ENCODE measurements at regions not wholly inside any gene's neighbourhood (a gene's known extent, or its start where the extent isn't known, plus 50 kb on each side); places are given as distances from the start of the nearest gene placed in this dataset.
"Not testable (repeated sequence)": the region's sequence is repeated elsewhere in the genome, so short reads cannot be mapped to it uniquely, and the experiment has no call there.

DNA sequence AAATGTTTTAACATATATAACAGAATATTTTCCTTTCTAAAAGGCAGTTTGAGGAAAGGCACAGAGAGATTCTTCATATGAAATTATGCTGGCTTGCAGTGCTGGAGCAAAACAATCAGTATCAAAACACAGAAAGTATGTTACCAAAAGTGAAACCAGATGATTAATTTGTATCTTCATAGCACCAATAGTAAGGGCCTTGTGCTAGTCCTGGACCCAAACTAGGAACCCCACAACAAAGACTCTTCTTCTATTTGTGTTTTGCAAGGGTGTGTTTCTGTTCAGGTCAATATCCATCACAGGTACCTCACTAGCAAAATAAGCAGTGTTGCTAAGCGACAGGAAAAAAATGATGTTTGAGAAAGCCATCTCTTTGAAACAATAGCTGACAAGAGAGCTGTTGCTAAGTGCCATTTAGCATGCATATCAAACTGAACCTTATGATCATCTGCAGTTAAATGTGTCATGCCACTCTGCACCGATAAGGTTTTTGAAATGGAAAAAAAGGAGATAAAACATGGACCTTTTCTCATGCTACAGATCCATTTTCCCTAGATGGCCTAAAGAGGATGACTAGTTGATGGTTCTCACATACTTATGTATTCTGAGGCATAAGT lies 196.2 kb upstream of the ALG10 start:
- no peak for DNase-seq (ENCODE audit: low spot score)

DNA sequence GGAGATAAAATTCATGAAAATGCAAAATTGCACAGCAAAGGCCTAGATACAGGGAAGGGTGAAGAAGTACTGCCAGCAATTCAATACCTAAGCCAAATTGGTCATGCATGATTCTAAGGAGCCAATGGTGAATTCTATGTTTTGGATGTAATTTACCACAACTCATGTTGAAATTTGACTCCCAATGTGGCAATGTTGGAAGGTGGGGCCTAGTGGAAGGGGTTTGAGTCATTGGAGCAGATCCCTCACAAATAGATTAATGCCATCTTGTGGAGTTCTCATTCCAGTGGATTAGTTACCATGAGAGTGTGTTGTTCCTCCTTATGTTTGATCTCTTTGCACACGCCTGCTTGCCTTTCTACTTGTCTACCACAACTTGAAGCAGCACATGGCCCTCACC lies 194.0 kb upstream of the ALG10 start:
- DNase-seq (ENCODE audit: low spot score): no peak

DNA sequence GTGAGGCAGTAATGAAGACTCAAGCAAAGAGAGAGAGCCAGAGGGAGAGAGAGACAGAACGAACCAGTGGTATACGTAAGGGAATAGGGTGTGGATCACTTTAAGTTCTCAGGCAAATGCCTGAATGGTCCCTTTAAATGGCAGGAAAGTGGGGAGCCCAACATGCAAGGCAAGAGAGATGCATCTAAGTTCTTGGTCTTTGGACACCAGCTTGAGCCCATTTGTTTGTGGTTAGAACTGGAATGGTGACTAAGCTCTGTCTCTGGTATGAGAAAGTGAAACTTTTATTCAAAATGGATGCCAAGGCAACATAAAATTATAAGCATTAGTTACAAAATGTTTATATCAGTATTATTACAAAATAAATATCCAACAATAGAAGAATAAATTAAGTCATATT lies 192.2 kb upstream of the ALG10 start:
- no peak for DNase-seq (ENCODE audit: low spot score)

DNA sequence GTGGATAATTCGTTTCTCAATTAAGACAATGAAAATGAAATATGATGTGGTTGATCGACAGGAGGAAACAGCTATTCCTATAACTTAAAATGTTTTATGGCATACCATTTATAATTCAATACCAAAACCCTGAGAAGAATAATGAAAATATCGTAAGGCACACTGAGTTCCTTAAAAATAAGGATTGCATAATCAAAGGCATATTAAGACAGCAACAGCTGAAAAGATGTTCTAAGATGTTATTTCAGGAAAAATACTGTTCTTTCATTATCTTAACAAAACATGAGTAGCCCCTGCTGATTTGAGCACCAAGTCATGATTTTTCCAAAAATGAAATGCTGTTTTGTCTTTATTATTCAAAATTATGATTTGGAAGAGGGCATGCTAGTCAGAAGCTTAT lies 189.4 kb upstream of the ALG10 start:
- no peak for DNase-seq (ENCODE audit: low spot score)

DNA sequence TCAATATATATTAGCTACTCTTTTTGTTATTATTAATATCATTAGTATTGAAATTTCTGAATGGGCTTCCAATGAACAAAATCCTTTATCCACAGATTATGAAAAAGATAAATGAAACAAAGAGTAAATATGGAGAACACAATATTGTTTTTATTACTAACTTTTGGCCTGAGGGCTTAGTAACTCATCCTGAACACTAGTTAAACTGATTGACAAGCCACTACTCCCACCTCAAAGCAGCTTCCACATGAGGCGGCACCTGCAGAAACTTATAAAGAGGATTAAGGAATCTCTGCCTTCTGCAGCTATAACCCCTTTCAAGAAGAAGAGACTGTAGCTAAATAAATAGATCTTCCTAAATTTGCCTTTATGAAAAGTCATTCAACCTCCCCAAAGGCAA lies 187.6 kb upstream of the ALG10 start:
- no peak for DNase-seq (ENCODE audit: low spot score)

DNA sequence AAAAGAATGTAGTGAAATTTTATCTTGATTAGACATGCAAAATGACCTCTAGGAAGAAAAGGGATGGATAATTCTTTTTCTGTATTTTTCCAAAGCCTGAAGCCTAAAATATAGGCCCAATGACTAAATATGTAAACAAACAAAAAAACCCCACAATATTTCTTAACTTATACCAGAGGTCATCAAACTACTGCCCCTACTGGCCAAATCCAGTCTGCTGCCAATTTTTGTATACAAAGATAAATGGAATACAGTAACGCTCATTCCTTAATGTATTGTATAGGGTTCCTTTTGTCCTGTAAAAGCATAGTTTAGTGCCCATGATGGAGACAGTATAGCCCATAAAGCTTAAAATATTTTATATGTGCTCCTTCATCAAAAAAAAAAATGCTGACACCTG lies 145.7 kb upstream of the ALG10 start:
- DNase-seq (ENCODE audit: low spot score): no peak

DNA sequence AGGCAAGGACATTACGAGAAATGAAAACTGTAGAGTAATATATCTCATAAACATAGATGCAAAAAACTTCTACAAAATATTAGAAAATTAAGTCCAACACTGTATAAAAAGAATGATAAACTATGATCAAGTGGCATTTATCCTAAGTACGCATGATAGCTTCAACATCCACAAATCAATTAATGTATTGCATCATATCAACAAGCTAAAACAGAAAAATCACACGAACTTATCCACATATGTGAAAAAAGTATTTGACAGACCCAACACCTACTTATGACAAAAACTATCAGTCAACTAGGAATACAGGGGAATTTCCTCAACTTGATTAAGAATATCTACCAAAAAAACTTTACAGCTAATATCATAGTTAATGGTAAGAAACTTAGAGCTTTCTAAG lies 129.9 kb upstream of the ALG10 start:
- no peak for DNase-seq (ENCODE audit: low spot score)

DNA sequence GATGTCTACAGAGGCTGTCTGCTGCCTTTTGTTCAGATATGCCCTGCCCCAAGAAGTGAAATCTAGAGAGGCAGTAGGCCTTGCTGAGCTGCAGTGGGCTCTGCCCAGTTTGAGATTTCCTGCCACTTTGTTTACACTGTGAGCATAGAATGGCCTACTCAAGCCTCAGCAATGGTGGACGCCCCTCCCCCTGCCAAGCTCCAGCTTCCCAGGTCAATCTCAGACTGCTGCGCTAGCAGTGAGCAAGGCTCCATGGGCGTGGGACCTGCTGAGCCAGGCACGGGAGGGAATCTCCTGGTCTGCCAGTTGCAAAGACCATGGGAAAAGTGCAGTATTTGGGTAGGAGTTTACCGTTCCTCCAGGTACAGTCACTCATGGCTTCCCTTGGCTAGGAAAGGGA lies 101.8 kb upstream of the ALG10 start:
- DNase-seq (ENCODE audit: low spot score): not testable (repeated sequence)

DNA sequence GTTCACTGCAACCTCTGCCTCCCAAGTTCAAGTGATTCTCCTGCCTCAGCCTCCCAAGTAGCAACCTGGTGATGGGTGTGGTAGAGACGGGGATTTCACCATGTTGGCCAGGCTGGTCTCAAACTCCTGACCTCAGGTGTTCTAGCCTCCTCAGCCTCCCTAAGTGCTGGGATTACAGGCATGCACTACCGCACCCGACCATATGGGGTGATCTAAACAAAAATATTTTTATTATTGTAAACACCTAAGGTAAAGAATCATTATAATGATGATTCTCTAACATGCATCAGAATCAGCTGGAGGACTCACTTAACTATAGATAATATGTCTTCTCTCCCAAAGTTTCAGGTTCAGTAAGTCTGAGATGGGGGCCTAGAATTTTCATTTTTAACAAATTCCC lies 96.2 kb upstream of the ALG10 start:
- no peak for DNase-seq (ENCODE audit: low spot score)

DNA sequence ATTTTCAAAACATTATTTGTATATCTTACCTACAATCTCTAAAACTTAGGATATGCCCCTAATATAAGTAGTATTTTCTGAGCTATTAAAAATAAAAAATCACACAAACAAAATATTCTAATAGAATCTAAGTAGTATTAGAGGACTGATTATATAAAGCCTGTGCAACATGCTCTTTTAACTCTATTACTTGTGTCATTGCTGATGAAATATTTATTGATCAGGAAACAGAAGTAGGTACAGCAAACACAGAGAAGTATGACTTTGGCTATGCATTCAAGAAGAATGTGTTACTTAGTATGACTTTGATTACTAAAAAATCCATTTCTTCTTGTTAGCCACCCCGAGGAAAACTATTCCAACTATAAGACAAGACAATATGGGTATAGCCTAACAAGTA lies 84.6 kb upstream of the ALG10 start:
- not testable (repeated sequence) for DNase-seq (ENCODE audit: low spot score)

DNA sequence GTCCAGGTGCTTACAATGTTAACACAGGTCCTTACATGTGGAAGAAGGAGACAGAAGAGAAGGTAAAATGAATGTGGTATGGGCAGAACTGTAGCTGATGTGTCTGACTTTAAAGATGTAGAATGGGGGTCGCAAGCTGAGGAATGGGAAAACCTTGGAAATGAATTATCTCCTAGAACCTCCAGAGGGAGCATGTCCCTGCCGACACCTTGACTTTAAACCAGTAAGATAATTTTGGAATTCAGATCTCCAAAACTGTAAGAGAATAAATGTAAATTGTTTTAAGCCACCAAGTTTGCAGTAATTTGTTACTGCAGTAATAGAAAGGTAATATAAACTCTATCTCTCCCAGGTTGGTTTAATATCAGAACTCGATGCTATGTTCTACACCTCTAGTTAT lies 80.1 kb upstream of the ALG10 start:
- peak; percentile 17 for DNase-seq (ENCODE audit: low spot score)

DNA sequence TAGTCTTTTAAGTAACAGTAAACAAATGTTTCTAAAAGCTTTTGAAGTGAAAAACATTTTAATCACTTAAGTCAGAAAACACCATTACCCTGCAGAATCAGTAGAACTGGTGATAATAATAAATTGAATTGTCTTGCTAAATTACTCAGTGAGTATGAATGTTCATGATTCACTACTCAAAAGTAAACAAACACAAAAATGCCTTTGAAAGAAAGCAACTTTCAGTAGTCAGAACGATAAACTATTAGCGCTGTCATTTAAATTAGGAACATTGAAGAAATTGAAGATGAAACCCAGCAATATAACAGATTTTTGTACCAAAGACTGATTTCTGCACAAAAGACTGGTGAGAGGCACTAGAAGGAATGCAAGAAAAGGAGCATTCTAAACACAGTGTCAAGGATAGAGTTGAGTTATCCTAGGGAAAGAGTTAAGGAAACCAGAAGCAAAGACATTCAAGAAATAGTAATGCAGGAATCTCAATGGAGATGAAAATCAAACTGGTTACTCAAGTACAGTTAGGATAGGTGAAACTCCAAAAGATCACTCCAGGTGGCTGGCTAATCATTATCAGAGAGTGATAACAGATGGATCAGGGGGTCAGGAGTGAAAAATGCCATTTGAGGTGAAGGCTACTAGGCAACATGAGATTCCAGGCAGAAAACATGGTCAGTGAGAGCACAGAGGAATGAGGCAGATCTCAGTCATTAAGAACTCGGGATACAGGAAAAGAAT lies 77.4 kb upstream of the ALG10 start:
- DNase-seq (ENCODE audit: low spot score): no peak

DNA sequence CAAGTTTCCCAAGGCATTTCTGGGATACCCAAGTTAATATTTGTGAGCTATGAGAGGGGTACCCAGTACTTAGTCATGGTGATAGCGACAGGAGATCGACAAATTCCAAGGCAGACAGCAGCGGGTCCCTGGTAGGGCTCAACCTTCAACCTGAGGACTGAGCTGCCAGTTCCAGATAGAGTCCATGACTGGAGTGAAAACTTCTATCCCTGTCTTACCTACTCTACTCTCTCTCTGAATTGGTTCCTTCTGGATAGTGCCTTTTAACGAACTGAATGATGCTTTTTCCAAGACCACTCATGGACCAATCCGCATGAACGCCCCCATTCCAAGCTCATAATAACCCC lies 76.9 kb upstream of the ALG10 start:
- no peak for DNase-seq (ENCODE audit: low spot score)

DNA sequence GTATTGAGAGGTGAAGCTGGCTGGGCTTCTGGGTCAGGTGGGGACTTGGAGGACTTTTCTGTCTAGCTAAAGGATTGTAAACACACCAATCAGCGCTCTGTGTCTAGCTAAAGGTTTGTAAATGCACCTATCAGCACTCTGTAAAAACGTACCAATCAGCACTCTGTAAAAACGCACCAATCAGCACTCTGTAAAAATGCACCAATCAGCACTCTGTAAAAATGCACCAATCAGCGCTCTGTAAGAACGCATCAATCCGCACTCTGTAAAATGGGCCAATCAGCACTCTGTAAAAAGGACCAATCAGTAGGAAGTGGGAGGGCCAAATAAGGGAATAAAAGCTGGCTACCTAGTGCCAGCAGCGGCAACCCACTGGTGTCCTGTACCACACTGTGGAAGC lies 56.1 kb upstream of the ALG10 start:
- DNase-seq (ENCODE audit: low spot score): not testable (repeated sequence)

DNA sequence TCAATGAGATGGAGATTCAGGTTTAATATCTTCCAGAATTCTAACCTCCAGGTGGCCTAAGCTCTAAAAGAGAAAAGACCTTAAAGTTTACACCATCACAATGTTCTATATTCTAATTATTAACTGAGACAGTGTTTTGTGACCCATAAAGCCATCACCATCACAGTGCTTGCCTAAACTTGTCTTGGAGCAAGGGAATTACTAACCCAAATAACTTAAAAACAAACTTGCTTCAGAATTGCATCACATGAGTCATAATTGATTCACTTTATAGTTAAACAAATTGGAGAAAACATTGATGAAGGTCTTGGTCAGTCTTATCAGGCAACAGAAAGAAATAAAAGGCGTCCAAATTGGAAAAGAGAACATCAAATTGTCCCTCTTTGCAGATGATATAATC lies 54.5 kb upstream of the ALG10 start:
- DNase-seq (ENCODE audit: low spot score): no peak
